ENCODE measurements at regions not wholly inside any gene's neighbourhood (a gene's known extent, or its start where the extent isn't known, plus 50 kb on each side); places are given as distances from the start of the nearest gene placed in this dataset.

DNA sequence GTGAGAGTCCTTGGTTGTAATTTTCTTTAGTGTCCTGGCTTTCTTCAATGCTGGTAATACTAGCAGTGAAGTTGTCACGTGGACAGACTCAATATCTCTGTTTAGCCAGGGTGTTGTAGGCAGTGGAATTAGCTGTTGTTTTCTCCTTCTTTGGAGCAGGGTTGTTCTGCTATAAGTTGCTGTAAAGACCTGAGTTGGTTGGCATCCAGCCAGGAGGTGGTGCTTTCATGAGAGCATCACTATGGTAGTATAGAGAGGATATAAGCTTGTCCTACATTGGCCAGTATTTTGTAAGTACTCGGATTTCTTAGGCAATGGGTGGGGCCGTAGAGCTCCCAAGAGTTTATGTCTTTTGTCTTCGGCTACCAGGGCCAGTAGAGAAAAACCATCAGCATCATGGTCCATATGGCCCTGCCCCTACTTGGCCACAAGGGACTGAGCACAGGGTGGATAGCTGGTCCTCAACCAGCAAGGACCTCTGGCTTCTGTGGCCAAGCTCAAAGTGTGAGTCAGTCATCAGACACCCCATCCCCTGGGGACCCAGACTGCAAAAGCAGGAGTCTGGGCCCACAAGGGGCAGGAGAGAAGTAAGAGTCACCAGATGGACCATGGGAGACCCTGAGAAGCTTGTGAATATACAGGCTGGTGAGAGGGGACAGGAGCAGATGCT, 127.9 kb upstream of the NXT1 start:
- CTCF ChIA-PET, result no interaction called here
- no peak overlapping the region for H3K18ac ChIP-seq (ENCODE audit: low read depth, low read length)
- no peak overlapping the region for H3K23ac ChIP-seq (ENCODE audit: low read depth, low read length)
- H4K20me1 ChIP-seq (ENCODE audit: insufficient read depth, low read length), result no peaks in the 10 kb centered on the region
- no peaks in the 10 kb centered on the region; the same call in 1 of the 2 replicates for H3K27me3 ChIP-seq (ENCODE audit: control insufficient read depth, insufficient read depth, low read length)
- peaks cover 6% of the 10 kb centered on the region for H3K4me1 ChIP-seq (ENCODE audit: control insufficient read depth, insufficient read depth, low read length)
- no peak overlapping the region for H2BK5ac ChIP-seq (ENCODE audit: low read depth, low read length, poor library complexity, severe bottlenecking)
- no peak overlapping the region for H2AK5ac ChIP-seq (ENCODE audit: low read depth, low read length)
- no TSS peak for BruUV-seq (replicated peaks)
- no peak overlapping the region for H2AFZ ChIP-seq (replicated peaks; ENCODE audit: low read length, poor library complexity)
- no peak for ATAC-seq (ENCODE audit: low read depth)
- POLR2A ChIA-PET (ENCODE audit: unreplicated experiment), result no interaction called here
- no peak overlapping the region for H3K27ac ChIP-seq (ENCODE audit: insufficient read depth, low read length)
- no peaks in the 10 kb centered on the region for H3K36me3 ChIP-seq (ENCODE audit: control insufficient read depth, insufficient read depth, low read length)
- H3K4me3 ChIP-seq (ENCODE audit: insufficient read depth, low read depth, low read length), result no peak overlapping the region
- in situ Hi-C loops (cut with MboI; ENCODE audit: low sequenced_read_pairs) (no loop called here), intact Hi-C loops (cut with micrococcal nuclease) (no loop called here), dilution Hi-C loops (cut with HindIII; ENCODE audit: low sequenced_read_pairs, unreplicated experiment) (no loop called here)
- no peak overlapping the region for H2BK15ac ChIP-seq (ENCODE audit: low read depth, low read length)
- no peaks in the 10 kb centered on the region for H3K79me1 ChIP-seq (ENCODE audit: low read depth in 1 of 2, low read length in 2 of 2)
- H4K8ac ChIP-seq (ENCODE audit: low read depth in 2 of 2, low read length in 2 of 2), result no peak overlapping the region
- H3K56ac ChIP-seq (ENCODE audit: extremely low read depth, insufficient read depth, low read length), result no peak overlapping the region
- no CpG with 5 or more reads among the region's 4 CpGs for WGBS, 2 experiments (ENCODE audit: extremely low coverage in 2 of 2, insufficient read length in 1 of 2)
- peaks cover 2% of the 10 kb centered on the region; the same call in 1 of the 2 replicates for H3K9me3 ChIP-seq (ENCODE audit: control insufficient read depth, insufficient read depth, low read length)
- no peak overlapping the region for H4K5ac ChIP-seq (ENCODE audit: low read depth, low read length)
- H3K14ac ChIP-seq (replicated peaks; ENCODE audit: low read depth, low read length), result no peak overlapping the region
- H3K4ac ChIP-seq (ENCODE audit: low read depth, low read length), result no peak overlapping the region
- no peak for DNase-seq
- H3K4me2 ChIP-seq (ENCODE audit: low read depth, low read length), result no peak overlapping the region
- no peak overlapping the region for H2BK20ac ChIP-seq (ENCODE audit: low read depth, low read length)
- no peak overlapping the region for H2BK120ac ChIP-seq (ENCODE audit: low read depth, low read length)
- no peak overlapping the region for H2AK9ac ChIP-seq (replicated peaks; ENCODE audit: low read depth, low read length, poor library complexity)
- H4K91ac ChIP-seq (ENCODE audit: insufficient read depth, low read depth, low read length), result no peak overlapping the region
- no peak for TF ChIP-seq CEBPB (IDR thresholded peaks at IDR 0.05; ENCODE audit: low read depth, low read length)
- no peak for TF ChIP-seq RAD21 (IDR thresholded peaks at IDR 0.05; ENCODE audit: low read length)
- TF ChIP-seq, protein P1, sequence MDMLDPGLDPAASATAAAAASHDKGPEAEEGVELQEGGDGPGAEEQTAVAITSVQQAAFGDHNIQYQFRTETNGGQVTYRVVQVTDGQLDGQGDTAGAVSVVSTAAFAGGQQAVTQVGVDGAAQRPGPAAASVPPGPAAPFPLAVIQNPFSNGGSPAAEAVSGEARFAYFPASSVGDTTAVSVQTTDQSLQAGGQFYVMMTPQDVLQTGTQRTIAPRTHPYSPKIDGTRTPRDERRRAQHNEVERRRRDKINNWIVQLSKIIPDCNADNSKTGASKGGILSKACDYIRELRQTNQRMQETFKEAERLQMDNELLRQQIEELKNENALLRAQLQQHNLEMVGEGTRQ (IDR thresholded peaks at IDR 0.05; ENCODE audit: low read depth, low read length), result no peak
- no peak for TF ChIP-seq FOS (IDR thresholded peaks at IDR 0.05; ENCODE audit: low read depth, low read length)
- no peak for TF ChIP-seq RCOR1 (IDR thresholded peaks at IDR 0.05; ENCODE audit: insufficient replicate concordance, low read length)
- TF ChIP-seq NFE2L2 (IDR thresholded peaks at IDR 0.05; ENCODE audit: low read depth, low read length), result no peak
- no peak for TF ChIP-seq POLR2A (IDR thresholded peaks at IDR 0.05; ENCODE audit: low read depth, low read length)
- no peak for TF ChIP-seq BHLHE40 (IDR thresholded peaks at IDR 0.05; ENCODE audit: low read depth, low read length)
- TF ChIP-seq, protein P2, sequence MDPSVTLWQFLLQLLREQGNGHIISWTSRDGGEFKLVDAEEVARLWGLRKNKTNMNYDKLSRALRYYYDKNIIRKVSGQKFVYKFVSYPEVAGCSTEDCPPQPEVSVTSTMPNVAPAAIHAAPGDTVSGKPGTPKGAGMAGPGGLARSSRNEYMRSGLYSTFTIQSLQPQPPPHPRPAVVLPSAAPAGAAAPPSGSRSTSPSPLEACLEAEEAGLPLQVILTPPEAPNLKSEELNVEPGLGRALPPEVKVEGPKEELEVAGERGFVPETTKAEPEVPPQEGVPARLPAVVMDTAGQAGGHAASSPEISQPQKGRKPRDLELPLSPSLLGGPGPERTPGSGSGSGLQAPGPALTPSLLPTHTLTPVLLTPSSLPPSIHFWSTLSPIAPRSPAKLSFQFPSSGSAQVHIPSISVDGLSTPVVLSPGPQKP (IDR thresholded peaks at IDR 0.05; ENCODE audit: borderline replicate concordance, low read depth, low read length), result no peak
- no peak for TF ChIP-seq CHD1 (IDR thresholded peaks at IDR 0.05; ENCODE audit: low read depth, low read length)
- no peak for TF ChIP-seq MAFK (IDR thresholded peaks at IDR 0.05; ENCODE audit: low read depth, low read length)
- H3K9ac ChIP-seq (ENCODE audit: low read depth, low read length), result no peak overlapping the region
- H3K9me1 ChIP-seq (ENCODE audit: insufficient read depth, low read length), result 0 out of 2 replicates have a peak, but pooled peaks cover 3% of the 10 kb centered on the region
